IMR-90 (cell line): ENCODE measurements at regions not wholly inside any gene's neighbourhood (a gene's known extent, or its start where the extent isn't known, plus 50 kb on each side); places are given as distances from the start of the nearest gene placed in this dataset.

Source experiments
- CTCF ChIP-seq: conservative IDR thresholded peaks from 2 replicates; pipeline ENCODE4 v1.5.1; 2012; ENCODE audit warnings: mild to moderate bottlenecking, low read depth, low read length, improper control_type of control experiment
- MAFK ChIP-seq: IDR thresholded peaks from 2 replicates; pipeline ENCODE4 v1.6.1; 2012; ENCODE audit warnings: low read depth, low read length, improper control_type of control experiment
- MXI1 ChIP-seq: IDR thresholded peaks from 2 replicates; pipeline ENCODE4 v1.6.1; 2012; ENCODE audit warnings: low read depth, mild to moderate bottlenecking, low read length, moderate library complexity, borderline replicate concordance
- SMC3 ChIP-seq: fragments of 150-350 bp; IDR thresholded peaks from 2 replicates; pipeline ENCODE4 v1.6.1; 2016; ENCODE audit warnings: low read depth, mild to moderate bottlenecking, antibody characterized with exemption, low read length, moderate library complexity

- TF ChIP-seq CTCF (no peak), SMC3 (no peak), MAFK (no peak), MXI1 (no peak)
These were observed 59.0 kb downstream of the ING2 start for GRCh38 chr4:183563874-183564273.
